ENCODE measurements at regions not wholly inside any gene's neighbourhood (a gene's known extent, or its start where the extent isn't known, plus 50 kb on each side); places are given as distances from the start of the nearest gene placed in this dataset.

GRCh38 chrY:14351590-14351989 lies 172.7 kb upstream of the NLGN4Y start:
- no peak for ATAC-seq (ENCODE audit: low read depth)
- TF ChIP-seq CTCF (IDR thresholded peaks at IDR 0.05) (no peak), EZH2 (IDR thresholded peaks at IDR 0.05; ENCODE audit: borderline replicate concordance, insufficient read depth, low read depth, low read length, poor library complexity, severe bottlenecking) (no peak)
- Mint-ChIP-seq H3K9me3 (ENCODE audit: insufficient read depth) (peaks cover 2% of the 10 kb centered on the region), H3K27me3 (no peaks in the 10 kb centered on the region), H3K27ac (no peak overlapping the region), H3K4me3 (no peak overlapping the region), H3K4me1 (no peaks in the 10 kb centered on the region)
- H3K4me2 ChIP-seq (replicated peaks; ENCODE audit: low read depth, low read length, poor library complexity, severe bottlenecking) = no peak overlapping the region
- H3K27ac ChIP-seq (ENCODE audit: low read length in 2 of 2) = no peak overlapping the region
- DNase-seq = no peak
- H3K9me3 ChIP-seq (ENCODE audit: control extremely low read depth in 1 of 3, control insufficient read depth in 2 of 3, insufficient read depth in 1 of 3, low read length in 2 of 3) = no peaks in the 10 kb centered on the region
- no peaks in the 10 kb centered on the region for H4K20me1 ChIP-seq (ENCODE audit: control insufficient read depth, insufficient read depth, low read length, poor library complexity, severe bottlenecking)
- H2AFZ ChIP-seq (ENCODE audit: insufficient read depth, low read depth, low read length, poor library complexity, severe bottlenecking) = no peak overlapping the region
- ChIA-PET CTCF (no interaction called here), POLR2A (no interaction called here)
- H3K4me3 ChIP-seq (ENCODE audit: control extremely low read depth in 1 of 5, extremely low read depth in 1 of 5, insufficient read depth in 1 of 5, low read depth in 2 of 5, low read length in 4 of 5) = no peak overlapping the region
- H3K9ac ChIP-seq (ENCODE audit: low read length) = no peak overlapping the region
- no peaks in the 10 kb centered on the region for H3K79me2 ChIP-seq (ENCODE audit: control insufficient read depth, insufficient read depth, low read length)
- WGBS (ENCODE audit: insufficient coverage) = no CpG with 5 or more reads among the region's 1 CpG
- no peaks in the 10 kb centered on the region for H3K27me3 ChIP-seq (replicated peaks in 1 of 4; ENCODE audit: control extremely low read depth in 1 of 4, control insufficient read depth in 3 of 4, insufficient read depth in 4 of 4, low read length in 3 of 4)
- no peaks in the 10 kb centered on the region for H3K36me3 ChIP-seq (replicated peaks in 1 of 2; ENCODE audit: control extremely low read depth in 1 of 2, control insufficient read depth in 1 of 2, extremely low read depth in 1 of 2, insufficient read depth in 2 of 2, low read length in 1 of 2)
- H3K4me1 ChIP-seq (ENCODE audit: control insufficient read depth in 2 of 2, insufficient read depth in 2 of 2, low read length in 2 of 2) = no peaks in the 10 kb centered on the region
- intact Hi-C loops (cut with micrococcal nuclease) = no loop called here

GRCh38 chrY:14356154-14356553 lies 168.2 kb upstream of the NLGN4Y start:
- intact Hi-C loops (cut with micrococcal nuclease) = no loop called here
- no peaks in the 10 kb centered on the region for H3K27me3 ChIP-seq (replicated peaks in 1 of 4; ENCODE audit: control extremely low read depth in 1 of 4, control insufficient read depth in 3 of 4, insufficient read depth in 4 of 4, low read length in 3 of 4)
- ATAC-seq (ENCODE audit: low read depth) (no peak), DNase-seq (no peak)
- Mint-ChIP-seq H3K9me3 (ENCODE audit: insufficient read depth) (peaks cover 2% of the 10 kb centered on the region), H3K4me3 (no peak overlapping the region), H3K27me3 (no peaks in the 10 kb centered on the region), H3K4me1 (no peaks in the 10 kb centered on the region), H3K27ac (no peak overlapping the region)
- H3K4me3 ChIP-seq (ENCODE audit: control extremely low read depth in 1 of 5, extremely low read depth in 1 of 5, insufficient read depth in 1 of 5, low read depth in 2 of 5, low read length in 4 of 5) = no peak overlapping the region
- no peaks in the 10 kb centered on the region for H3K79me2 ChIP-seq (ENCODE audit: control insufficient read depth, insufficient read depth, low read length)
- POLR2A ChIA-PET = no interaction called here
- peaks cover 0 to 3% (median 0%) of the 10 kb centered on the region in 3 donors for H3K9me3 ChIP-seq (ENCODE audit: control extremely low read depth in 1 of 3, control insufficient read depth in 2 of 3, insufficient read depth in 1 of 3, low read length in 2 of 3)
- no peak for TF ChIP-seq EZH2 (IDR thresholded peaks at IDR 0.05; ENCODE audit: borderline replicate concordance, insufficient read depth, low read depth, low read length, poor library complexity, severe bottlenecking)
- TF ChIP-seq CTCF (IDR thresholded peaks at IDR 0.05) = no peak
- no peaks in the 10 kb centered on the region for H4K20me1 ChIP-seq (ENCODE audit: control insufficient read depth, insufficient read depth, low read length, poor library complexity, severe bottlenecking)
- no peaks in the 10 kb centered on the region for H3K4me1 ChIP-seq (ENCODE audit: control insufficient read depth in 2 of 2, insufficient read depth in 2 of 2, low read length in 2 of 2)
- H3K9ac ChIP-seq (ENCODE audit: low read length) = no peak overlapping the region
- no CpG with 5 or more reads among the region's 2 CpGs for WGBS (ENCODE audit: insufficient coverage)
- CTCF ChIA-PET = no interaction called here
- H3K36me3 ChIP-seq (replicated peaks in 1 of 2; ENCODE audit: control extremely low read depth in 1 of 2, control insufficient read depth in 1 of 2, extremely low read depth in 1 of 2, insufficient read depth in 2 of 2, low read length in 1 of 2) = no peaks in the 10 kb centered on the region
- H3K27ac ChIP-seq (ENCODE audit: low read length in 2 of 2) = no peak overlapping the region
- H2AFZ ChIP-seq (ENCODE audit: insufficient read depth, low read depth, low read length, poor library complexity, severe bottlenecking) = no peak overlapping the region
- no peak overlapping the region for H3K4me2 ChIP-seq (replicated peaks; ENCODE audit: low read depth, low read length, poor library complexity, severe bottlenecking)

Data from B cell (primary cell).